SK-N-MC (cell line): ENCODE measurements at regions not wholly inside any gene's neighbourhood (a gene's known extent, or its start where the extent isn't known, plus 50 kb on each side); places are given as distances from the start of the nearest gene placed in this dataset.

Experiments used
- EZH2 ChIP-seq: fragments of 200-600 bp; sonication (generic); IDR thresholded peaks from one replicate; pipeline ENCODE4 v1.6.1; 2017; ENCODE audit warnings: antibody characterized with exemption
- FOXP2 ChIP-seq: optimal IDR thresholded peaks from 2 replicates; pipeline ENCODE3; 2011; ENCODE audit warnings: mild to moderate bottlenecking, moderate library complexity; ENCODE audit not compliant: insufficient read depth; ENCODE audit errors: extremely low read length, control extremely low read depth
- POLR2AphosphoS5 ChIP-seq: IDR thresholded peaks from 2 replicates; pipeline ENCODE4 v1.6.1; 2012; ENCODE audit warnings: mild to moderate bottlenecking, low read depth, low read length, borderline replicate concordance

GRCh38 chrX:3791449-3791848 is 78.0 kb upstream of the PRKX start:
- TF ChIP-seq EZH2: no peak
- TF ChIP-seq POLR2AphosphoS5: no peak
- no peak for TF ChIP-seq FOXP2
